Spleen (tissue), 7 donors: ENCODE measurements at regions not wholly inside any gene's neighbourhood (a gene's known extent, or its start where the extent isn't known, plus 50 kb on each side); places are given as distances from the start of the nearest gene placed in this dataset.

Experiments
- POLR2A ChIP-seq, 3 donors: fragments of 450-650 bp; IDR thresholded peaks; one replicate each; pipeline ENCODE4 v1.5.1; 2017; ENCODE audit warnings: antibody characterized with exemption in 3 of 3, mild to moderate bottlenecking in 1 of 3
- POLR2AphosphoS5 ChIP-seq, 3 donors: sonication (generic); formaldehyde crosslinking; IDR thresholded peaks; one replicate each; pipeline ENCODE4 v1.5.1; 2017; ENCODE audit warnings: antibody characterized with exemption in 3 of 3
- TF ChIP-seq, protein P1 (sequence below), 11 experiments: fragments of 200-600 bp in 7 of 11; fragments of 450-650 bp in 4 of 11; sonication (generic) in 4 of 11; IDR thresholded peaks in 8 of 11; conservative IDR thresholded peaks in 3 of 11; 1 replicate in 7 of 11; 2 replicates in 4 of 11; pipeline versions ENCODE4 v1.4.0 to v1.8.0; 2016 to 2021; ENCODE audit warnings: antibody characterized with exemption in 11 of 11, inconsistent platforms in 4 of 11, mild to moderate bottlenecking in 1 of 11
- donor health status: DM: no; HTN: no; CAD: no; lungs with moderate emphysema.
- donor health status: DM: no; HTN: no; CAD: no.
- donor health status: DM: no; HTN: no; CAD: no.

DNA sequence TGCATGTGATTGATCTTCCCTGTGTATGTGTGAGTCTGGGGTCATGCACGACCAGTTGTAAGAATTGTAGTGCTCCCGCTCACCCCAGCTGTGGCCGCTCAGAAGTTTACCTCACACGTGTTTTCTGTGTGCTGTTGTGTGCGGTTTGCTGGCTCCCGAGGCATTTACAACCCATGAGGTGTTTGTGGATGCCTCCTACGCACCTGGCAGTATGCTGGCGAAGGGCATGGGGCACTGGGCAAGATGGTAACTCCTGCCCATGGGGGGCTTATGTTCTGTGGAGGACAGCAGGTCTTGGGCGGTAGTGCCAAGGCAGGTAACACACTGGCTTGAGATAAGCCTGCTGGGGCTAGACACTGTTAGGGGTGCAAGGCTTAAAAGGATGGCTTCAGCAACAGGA lies 102.6 kb upstream of the HS6ST1 start:
- TF ChIP-seq, protein P1, sequence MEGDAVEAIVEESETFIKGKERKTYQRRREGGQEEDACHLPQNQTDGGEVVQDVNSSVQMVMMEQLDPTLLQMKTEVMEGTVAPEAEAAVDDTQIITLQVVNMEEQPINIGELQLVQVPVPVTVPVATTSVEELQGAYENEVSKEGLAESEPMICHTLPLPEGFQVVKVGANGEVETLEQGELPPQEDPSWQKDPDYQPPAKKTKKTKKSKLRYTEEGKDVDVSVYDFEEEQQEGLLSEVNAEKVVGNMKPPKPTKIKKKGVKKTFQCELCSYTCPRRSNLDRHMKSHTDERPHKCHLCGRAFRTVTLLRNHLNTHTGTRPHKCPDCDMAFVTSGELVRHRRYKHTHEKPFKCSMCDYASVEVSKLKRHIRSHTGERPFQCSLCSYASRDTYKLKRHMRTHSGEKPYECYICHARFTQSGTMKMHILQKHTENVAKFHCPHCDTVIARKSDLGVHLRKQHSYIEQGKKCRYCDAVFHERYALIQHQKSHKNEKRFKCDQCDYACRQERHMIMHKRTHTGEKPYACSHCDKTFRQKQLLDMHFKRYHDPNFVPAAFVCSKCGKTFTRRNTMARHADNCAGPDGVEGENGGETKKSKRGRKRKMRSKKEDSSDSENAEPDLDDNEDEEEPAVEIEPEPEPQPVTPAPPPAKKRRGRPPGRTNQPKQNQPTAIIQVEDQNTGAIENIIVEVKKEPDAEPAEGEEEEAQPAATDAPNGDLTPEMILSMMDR (IDR thresholded peaks at IDR 0.05 in 8 of 11, conservative IDR thresholded peaks at IDR 0.05 in 3 of 11) = no peak
- no peak for TF ChIP-seq POLR2A (IDR thresholded peaks at IDR 0.05)
- TF ChIP-seq POLR2AphosphoS5 (IDR thresholded peaks at IDR 0.05) = no peak
